Dermis microvascular lymphatic vessel endothelial cell (primary cell): ENCODE measurements at regions not wholly inside any gene's neighbourhood (a gene's known extent, or its start where the extent isn't known, plus 50 kb on each side); places are given as distances from the start of the nearest gene placed in this dataset.
A peak's percentile ranks its signal among the peaks of the same experiment; 100 is the strongest.

Source experiments
- DNase-seq, 2 donors: peaks; one replicate each; pipeline versions ENCODE4 v3.0.0 to v3.0.0-alpha.2; 2010; ENCODE audit warnings: low read depth in 2 of 2

DNA sequence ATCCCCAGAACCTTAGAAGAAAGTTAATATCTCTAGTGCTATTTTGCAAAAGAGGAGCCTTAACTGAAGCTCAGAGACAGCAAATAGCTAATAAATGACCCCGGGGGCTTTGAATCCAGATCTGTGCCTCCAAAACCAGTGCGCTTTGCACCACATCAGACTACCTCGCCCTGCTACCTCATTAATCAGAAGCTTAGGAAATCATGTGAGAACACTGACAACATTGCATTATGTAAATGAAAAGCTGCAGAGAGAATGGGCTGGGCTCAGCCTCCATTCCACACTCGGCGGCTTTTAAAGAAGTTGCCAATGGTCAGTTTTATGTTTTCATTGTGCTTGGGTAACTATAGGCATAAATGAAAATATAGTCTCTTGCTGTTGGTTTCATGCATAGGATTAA lies 54.0 kb upstream of the STMND1 start:
- DNase-seq, result no peak

GRCh38 chr6:17045581-17046322 lies 56.1 kb upstream of the STMND1 start:
- DNase-seq, result no peak

DNA sequence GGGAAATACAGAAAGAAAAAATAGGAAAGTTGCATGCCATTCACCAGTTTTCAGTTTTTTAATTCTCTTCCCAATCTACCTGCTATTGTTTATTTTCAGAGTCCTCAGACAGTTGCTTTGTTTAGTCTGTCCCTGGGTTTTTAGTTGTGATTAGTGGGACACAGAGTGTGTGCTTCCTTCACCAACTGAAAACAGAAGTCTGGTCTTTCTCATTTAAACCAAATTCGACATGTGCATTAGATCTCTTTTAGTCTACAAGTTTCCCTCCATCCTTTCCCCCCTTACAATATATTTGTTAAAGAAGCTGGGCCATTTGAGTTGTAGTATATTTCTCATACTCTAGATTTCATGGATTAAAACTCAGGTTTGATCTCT lies 58.7 kb upstream of the STMND1 start:
- DNase-seq, result no peak

GRCh38 chr6:17042422-17043147 lies 59.3 kb upstream of the STMND1 start:
- DNase-seq, result peak in 1 of 2 donors; percentile 69

GRCh38 chr6:17039266-17039665 lies 62.6 kb upstream of the STMND1 start:
- no peak for DNase-seq

- no peak for DNase-seq
Observed at GRCh38 chr6:17038316-17038715, 63.5 kb upstream of the STMND1 start.

DNA sequence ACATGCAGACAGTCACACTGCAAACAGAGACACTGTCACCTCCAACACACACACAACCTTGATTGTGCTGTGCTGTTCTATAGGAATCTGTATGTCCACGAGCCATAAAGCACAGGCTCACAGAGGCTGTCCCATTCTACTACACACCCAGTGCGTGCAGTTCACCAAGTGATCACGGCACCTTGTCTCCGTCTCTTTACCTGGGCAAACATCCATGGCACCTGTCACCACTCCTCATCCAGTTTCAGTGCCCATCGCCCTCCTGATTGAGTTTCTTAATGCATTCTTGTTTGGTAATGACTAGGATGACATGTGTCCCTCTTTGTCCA lies 65.8 kb upstream of the STMND1 start:
- DNase-seq, result no peak

DNA sequence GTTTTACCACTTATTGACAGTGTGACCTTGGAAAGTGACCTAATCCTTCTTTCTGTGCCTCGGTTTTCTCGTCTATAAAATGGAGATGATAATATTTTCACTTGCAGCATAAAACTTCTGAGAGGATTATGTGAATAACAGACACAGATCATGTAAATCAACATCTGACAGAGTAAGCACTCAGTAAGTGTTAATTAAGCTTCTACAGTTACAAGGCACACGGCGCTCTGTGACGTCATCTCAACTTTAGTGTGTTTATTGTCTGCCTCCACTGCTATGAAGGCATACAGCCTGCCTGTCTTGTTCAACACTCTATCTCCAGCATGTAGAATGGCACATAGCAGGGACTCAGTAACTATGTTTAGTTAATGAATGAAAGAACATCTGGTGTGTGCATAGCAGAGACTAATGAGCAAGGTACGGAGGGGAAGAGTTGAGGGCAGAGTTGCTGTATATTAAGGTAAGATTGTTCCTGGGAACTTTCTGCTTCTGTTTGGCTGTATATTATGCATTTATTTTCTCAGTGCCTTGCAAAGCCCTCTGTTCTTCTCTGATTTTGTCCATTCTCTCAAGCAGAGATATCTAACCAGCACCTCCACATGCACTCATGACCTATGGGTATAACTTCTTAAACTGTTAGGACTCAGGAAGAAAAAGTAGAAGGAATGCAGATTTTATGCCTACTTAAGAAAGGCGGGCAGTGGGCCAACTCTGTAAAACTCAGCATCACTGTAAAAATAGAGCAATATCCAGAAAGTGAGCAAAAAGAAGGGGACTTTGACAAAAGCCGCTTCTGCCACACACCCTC lies 66.4 kb upstream of the STMND1 start:
- no peak for DNase-seq

GRCh38 chr6:17033746-17034145 lies 68.1 kb upstream of the STMND1 start:
- DNase-seq, result no peak

- DNase-seq, result peak in 1 of 2 donors; percentile 87
Observed at GRCh38 chr6:17032988-17033634, 68.7 kb upstream of the STMND1 start.

DNA sequence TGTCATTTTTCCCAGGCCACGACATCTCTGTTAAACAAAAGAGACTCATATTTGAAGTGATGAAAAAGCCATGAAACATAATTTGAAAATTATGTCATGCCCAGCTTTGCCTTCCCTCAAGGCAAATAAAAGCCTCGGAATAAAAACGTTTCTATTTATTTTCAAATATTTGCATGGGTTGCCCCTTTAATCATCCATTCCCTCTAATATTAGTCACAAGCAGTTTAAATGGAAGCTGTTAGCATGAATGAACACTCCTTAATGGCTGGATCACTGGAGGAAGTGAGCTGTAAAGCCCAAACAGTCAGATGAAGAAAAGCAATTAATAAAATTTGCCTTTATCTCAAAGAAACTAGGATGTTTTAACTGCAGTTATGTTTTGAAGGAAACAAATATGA lies 69.3 kb upstream of the STMND1 start:
- no peak for DNase-seq

GRCh38 chr6:17031961-17032360 lies 69.9 kb upstream of the STMND1 start:
- no peak for DNase-seq

DNA sequence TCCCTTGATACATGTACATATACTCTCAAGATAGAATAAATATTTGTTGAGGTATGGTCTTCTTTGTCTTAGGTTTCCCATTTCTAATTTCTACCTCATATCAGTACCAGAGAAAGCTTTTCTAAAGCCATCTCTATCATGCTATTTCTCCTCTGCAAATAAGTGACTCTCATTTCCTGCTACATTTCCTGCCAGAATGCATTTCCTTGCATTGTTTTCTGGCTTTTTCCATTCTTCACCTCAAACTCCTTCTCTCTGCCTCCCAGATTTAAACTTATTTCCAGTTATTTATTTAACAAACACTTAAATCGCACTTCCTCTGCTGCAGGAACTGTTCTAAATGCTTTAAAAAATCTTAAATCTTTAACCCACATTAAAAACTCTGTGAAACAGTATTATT lies 74.4 kb upstream of the STMND1 start:
- DNase-seq, result peak in 1 of 2 donors; percentile 51

GRCh38 chr6:17022604-17023003 lies 79.2 kb upstream of the STMND1 start:
- no peak for DNase-seq

- peak in 1 of 2 donors; percentile 21 for DNase-seq
Observed at GRCh38 chr6:17021539-17021889, 80.3 kb upstream of the STMND1 start.

- DNase-seq, result peak in 1 of 2 donors; percentile 21
Observed at GRCh38 chr6:17020889-17021538, 80.8 kb upstream of the STMND1 start.

DNA sequence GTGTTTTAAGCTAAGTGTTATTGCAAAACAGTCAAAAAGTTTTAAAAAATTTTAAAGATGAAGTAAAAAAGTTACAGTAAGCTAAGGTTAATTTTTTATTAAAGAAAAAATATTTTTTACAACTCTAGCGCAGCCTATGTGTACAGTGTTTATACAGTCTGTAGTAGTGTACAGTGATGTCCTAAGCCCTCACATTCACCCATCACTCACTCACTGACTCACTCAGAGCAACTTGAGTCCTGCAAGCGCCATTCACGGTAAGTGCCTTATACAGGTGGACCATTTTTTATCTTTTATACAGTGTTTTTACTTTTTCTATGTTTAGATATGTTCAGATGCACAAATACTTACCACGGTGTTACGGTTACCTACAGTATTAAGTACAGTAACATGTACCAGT lies 83.4 kb upstream of the STMND1 start:
- DNase-seq, result no peak

DNA sequence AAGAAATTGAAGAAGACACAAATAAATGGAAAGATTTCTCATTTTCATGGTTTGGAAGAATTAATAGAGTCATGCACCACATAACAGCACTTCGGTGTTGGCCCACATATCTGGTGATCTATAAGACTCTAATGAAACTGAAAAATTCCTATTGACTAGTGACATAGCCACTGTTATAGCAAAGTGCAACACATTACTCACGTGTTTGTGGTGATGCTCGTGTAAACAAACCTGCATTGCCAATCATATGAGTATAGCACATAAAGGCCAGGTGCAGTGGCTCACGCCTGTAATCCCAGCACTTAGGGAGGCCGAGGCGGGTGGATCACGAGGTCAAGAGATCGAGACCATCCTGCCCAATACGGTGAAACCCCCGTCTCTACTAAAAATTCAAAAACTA lies 84.4 kb upstream of the STMND1 start:
- DNase-seq, result no peak

GRCh38 chr6:17015551-17016381 lies 86.1 kb upstream of the STMND1 start:
- peak in 1 of 2 donors; percentile 45 for DNase-seq

GRCh38 chr6:17015144-17015543 lies 86.7 kb upstream of the STMND1 start:
- DNase-seq, result no peak

- peak in 1 of 2 donors; percentile 16 for DNase-seq
Observed at GRCh38 chr6:17013701-17014100, 88.1 kb upstream of the STMND1 start.
